ENCODE measurements at regions not wholly inside any gene's neighbourhood (a gene's known extent, or its start where the extent isn't known, plus 50 kb on each side); places are given as distances from the start of the nearest gene placed in this dataset.

- no TSS peak for BruUV-seq (replicated peaks)
- ChIA-PET POLR2A (ENCODE audit: low non-redundant PET) (no interaction called here), CTCF (no interaction called here)
- Histone ChIP-seq H3K36me3 (ENCODE audit: insufficient read depth, low read length, poor library complexity, severe bottlenecking) (no peaks in the 10 kb centered on the region), H3K9me3 (ENCODE audit: low read depth, low read length, poor library complexity, severe bottlenecking) (peaks cover 20% of the 10 kb centered on the region), H3K4me3 (ENCODE audit: low read depth, low read length, poor library complexity, severe bottlenecking) (no peak overlapping the region), H3K27ac (ENCODE audit: low read depth, low read length, poor library complexity, severe bottlenecking) (no peak overlapping the region), H3K27me3 (replicated peaks; ENCODE audit: insufficient read depth, low read depth, low read length, poor library complexity) (peaks cover 40% of the 10 kb centered on the region), H3K4me1 (ENCODE audit: insufficient read depth, low read length, poor library complexity, severe bottlenecking) (no peaks in the 10 kb centered on the region)
- DNase-seq (ENCODE audit: low spot score): peak; percentile 85
- TF ChIP-seq, protein P1, sequence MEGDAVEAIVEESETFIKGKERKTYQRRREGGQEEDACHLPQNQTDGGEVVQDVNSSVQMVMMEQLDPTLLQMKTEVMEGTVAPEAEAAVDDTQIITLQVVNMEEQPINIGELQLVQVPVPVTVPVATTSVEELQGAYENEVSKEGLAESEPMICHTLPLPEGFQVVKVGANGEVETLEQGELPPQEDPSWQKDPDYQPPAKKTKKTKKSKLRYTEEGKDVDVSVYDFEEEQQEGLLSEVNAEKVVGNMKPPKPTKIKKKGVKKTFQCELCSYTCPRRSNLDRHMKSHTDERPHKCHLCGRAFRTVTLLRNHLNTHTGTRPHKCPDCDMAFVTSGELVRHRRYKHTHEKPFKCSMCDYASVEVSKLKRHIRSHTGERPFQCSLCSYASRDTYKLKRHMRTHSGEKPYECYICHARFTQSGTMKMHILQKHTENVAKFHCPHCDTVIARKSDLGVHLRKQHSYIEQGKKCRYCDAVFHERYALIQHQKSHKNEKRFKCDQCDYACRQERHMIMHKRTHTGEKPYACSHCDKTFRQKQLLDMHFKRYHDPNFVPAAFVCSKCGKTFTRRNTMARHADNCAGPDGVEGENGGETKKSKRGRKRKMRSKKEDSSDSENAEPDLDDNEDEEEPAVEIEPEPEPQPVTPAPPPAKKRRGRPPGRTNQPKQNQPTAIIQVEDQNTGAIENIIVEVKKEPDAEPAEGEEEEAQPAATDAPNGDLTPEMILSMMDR (conservative IDR thresholded peaks at IDR 0.05; ENCODE audit: low read depth, low read length): no peak
- TF ChIP-seq EZH2 (IDR thresholded peaks at IDR 0.05; ENCODE audit: borderline replicate concordance, low read depth, low read length, poor library complexity, severe bottlenecking): no peak
- intact Hi-C loops (cut with micrococcal nuclease; ENCODE audit: unreplicated experiment): no loop called here
Measured at GRCh38 chr2:172345956-172346555, 81.3 kb upstream of the ITGA6 start.

GRCh38 chr2:172348555-172349288 lies 78.7 kb upstream of the ITGA6 start:
- TF ChIP-seq, protein P1 (conservative IDR thresholded peaks at IDR 0.05; ENCODE audit: low read depth, low read length): no peak
- TF ChIP-seq EZH2 (IDR thresholded peaks at IDR 0.05; ENCODE audit: borderline replicate concordance, low read depth, low read length, poor library complexity, severe bottlenecking): no peak
- no peaks in the 10 kb centered on the region for H3K4me1 ChIP-seq (ENCODE audit: insufficient read depth, low read length, poor library complexity, severe bottlenecking)
- H3K36me3 ChIP-seq (ENCODE audit: insufficient read depth, low read length, poor library complexity, severe bottlenecking): no peaks in the 10 kb centered on the region
- POLR2A ChIA-PET (ENCODE audit: low non-redundant PET): no interaction called here
- CTCF ChIA-PET: no interaction called here
- H3K27me3 ChIP-seq (replicated peaks; ENCODE audit: insufficient read depth, low read depth, low read length, poor library complexity): peaks cover 31% of the 10 kb centered on the region
- peaks cover 19% of the 10 kb centered on the region for H3K9me3 ChIP-seq (ENCODE audit: low read depth, low read length, poor library complexity, severe bottlenecking)
- intact Hi-C loops (cut with micrococcal nuclease; ENCODE audit: unreplicated experiment): no loop called here
- no peak overlapping the region for H3K27ac ChIP-seq (ENCODE audit: low read depth, low read length, poor library complexity, severe bottlenecking)
- H3K4me3 ChIP-seq (ENCODE audit: low read depth, low read length, poor library complexity, severe bottlenecking): no peak overlapping the region
- no TSS peak for BruUV-seq (replicated peaks)
- no peak for DNase-seq (ENCODE audit: low spot score)

DNA sequence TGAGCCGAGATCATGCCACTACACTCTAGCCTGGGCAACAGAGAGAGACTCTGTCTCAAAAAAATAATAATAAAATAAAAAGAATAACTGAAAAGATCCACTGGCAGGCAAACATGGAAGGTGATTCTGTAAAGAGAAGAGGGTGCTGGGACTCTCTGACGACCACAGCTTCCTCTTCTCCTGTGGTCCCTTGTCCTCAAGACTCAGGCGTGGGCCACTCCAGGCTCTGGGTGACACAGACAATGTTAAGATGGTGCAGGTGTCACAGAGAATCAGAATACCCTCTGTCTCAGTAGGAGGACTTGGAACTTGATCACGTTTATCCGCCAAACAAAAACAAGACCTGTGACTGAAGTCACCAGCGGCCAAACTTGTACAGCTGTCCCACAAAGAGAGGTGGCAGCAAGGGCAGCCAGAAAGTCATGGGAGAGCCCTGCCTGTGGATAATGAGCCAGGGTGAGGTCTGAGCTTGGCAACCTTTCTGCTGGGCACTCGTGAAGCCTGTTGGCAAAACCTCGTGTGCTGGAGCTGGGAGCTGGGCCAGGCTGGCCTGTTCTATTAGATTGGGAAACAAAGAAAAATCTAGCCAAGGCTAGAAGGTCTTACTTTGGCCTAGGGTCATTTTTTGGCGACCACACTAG lies 76.4 kb upstream of the ITGA6 start:
- no TSS peak for BruUV-seq (replicated peaks)
- intact Hi-C loops (cut with micrococcal nuclease; ENCODE audit: unreplicated experiment): no loop called here
- no peak for DNase-seq (ENCODE audit: low spot score)
- H3K4me3 ChIP-seq (ENCODE audit: low read depth, low read length, poor library complexity, severe bottlenecking): no peak overlapping the region
- TF ChIP-seq, protein P1 (conservative IDR thresholded peaks at IDR 0.05; ENCODE audit: low read depth, low read length): no peak
- no peak for TF ChIP-seq EZH2 (IDR thresholded peaks at IDR 0.05; ENCODE audit: borderline replicate concordance, low read depth, low read length, poor library complexity, severe bottlenecking)
- peaks cover 10% of the 10 kb centered on the region for H3K9me3 ChIP-seq (ENCODE audit: low read depth, low read length, poor library complexity, severe bottlenecking)
- H3K36me3 ChIP-seq (ENCODE audit: insufficient read depth, low read length, poor library complexity, severe bottlenecking): no peaks in the 10 kb centered on the region
- H3K27ac ChIP-seq (ENCODE audit: low read depth, low read length, poor library complexity, severe bottlenecking): no peak overlapping the region
- H3K27me3 ChIP-seq (replicated peaks; ENCODE audit: insufficient read depth, low read depth, low read length, poor library complexity): peaks cover 37% of the 10 kb centered on the region
- ChIA-PET POLR2A (ENCODE audit: low non-redundant PET) (no interaction called here), CTCF (no interaction called here)
- no peaks in the 10 kb centered on the region for H3K4me1 ChIP-seq (ENCODE audit: insufficient read depth, low read length, poor library complexity, severe bottlenecking)
